ENCODE measurements at regions not wholly inside any gene's neighbourhood (a gene's known extent, or its start where the extent isn't known, plus 50 kb on each side); places are given as distances from the start of the nearest gene placed in this dataset.

DNA sequence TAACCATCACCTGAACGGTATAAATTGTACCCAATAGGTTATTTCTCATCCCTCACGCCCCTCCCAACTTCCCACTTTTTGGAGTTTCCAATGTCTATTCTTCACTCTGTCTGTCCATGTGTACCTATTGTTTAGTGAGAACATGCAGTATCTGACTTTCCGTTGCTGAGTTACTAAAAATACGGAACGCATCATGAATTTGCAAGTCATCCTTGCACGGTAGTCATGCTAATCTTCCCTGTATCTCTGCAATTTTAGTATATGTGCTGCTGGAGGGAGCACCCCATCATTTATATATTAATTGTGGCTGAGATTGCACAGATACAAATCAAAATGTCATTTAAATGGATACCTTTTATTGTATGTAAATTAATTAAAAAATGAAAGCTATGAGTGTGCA is 75.7 kb upstream of the SFMBT2 start:
- H3K36me3 ChIP-seq (ENCODE audit: insufficient read depth, low read length) = no peaks in the 10 kb centered on the region
- H3K4me3 ChIP-seq (ENCODE audit: low read depth in 1 of 2, low read length in 2 of 2) = no peak overlapping the region
- no peaks in the 10 kb centered on the region for H3K4me1 ChIP-seq (ENCODE audit: insufficient read depth, low read length)
- no peaks in the 10 kb centered on the region for H3K9me3 ChIP-seq (ENCODE audit: low read length)
- H3K27ac ChIP-seq (ENCODE audit: low read depth, low read length) = no peak overlapping the region
- H3K27me3 ChIP-seq (ENCODE audit: control insufficient read depth in 1 of 2, insufficient read depth in 2 of 2, low read length in 2 of 2) = no peaks in the 10 kb centered on the region
- no peak overlapping the region for H3K9ac ChIP-seq (ENCODE audit: low read length)

DNA sequence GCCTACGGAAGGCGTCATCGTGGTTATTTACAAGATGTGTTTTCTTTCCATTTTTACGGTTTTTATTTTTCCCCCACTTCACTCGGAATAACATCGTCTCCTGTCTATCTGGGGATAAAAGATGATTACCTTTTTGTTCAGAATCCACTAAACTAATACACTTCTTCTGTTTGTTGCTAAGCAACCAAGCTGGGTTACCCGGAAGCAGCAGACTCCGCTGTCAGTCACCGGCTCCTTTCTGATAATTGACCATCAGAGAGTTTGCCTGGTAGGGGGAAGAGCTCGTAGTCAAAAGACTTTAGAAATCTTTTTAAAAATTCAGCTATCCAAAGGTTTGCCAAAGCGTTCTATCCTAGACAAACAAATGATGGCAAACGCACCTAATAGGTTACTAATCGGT is 75.0 kb upstream of the SFMBT2 start:
- Histone ChIP-seq H3K36me3 (ENCODE audit: insufficient read depth, low read length) (no peaks in the 10 kb centered on the region), H3K9ac (ENCODE audit: low read length) (no peak overlapping the region)

DNA sequence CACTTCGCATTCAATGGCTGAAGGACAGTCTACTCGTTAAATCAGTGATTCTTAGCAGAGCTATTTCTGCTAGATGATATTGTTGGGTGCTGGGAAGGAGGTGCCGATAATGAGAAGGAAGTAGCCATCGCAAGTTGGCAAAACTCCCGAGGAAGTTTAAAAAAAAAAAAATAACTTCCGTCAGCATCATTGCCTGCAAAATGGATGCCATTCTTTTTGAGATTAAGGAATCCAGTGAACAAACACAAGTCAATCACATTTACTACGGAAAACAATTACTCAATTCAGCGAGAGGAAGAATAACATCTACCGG is 74.4 kb upstream of the SFMBT2 start:
- Histone ChIP-seq H3K9ac (ENCODE audit: low read length) (no peak overlapping the region), H3K4me3 (ENCODE audit: low read depth in 1 of 2, low read length in 2 of 2) (no peak overlapping the region)

More for the DNA sequence above, 75.0 kb upstream of the SFMBT2 start:
- H3K9me3 ChIP-seq (ENCODE audit: low read length) = no peaks in the 10 kb centered on the region
- H3K27ac ChIP-seq (ENCODE audit: low read depth, low read length) = no peak overlapping the region
- no peaks in the 10 kb centered on the region for H3K27me3 ChIP-seq (ENCODE audit: control insufficient read depth in 1 of 2, insufficient read depth in 2 of 2, low read length in 2 of 2)
- no peaks in the 10 kb centered on the region for H3K4me1 ChIP-seq (ENCODE audit: insufficient read depth, low read length)
- H3K4me3 ChIP-seq (ENCODE audit: low read depth in 1 of 2, low read length in 2 of 2) = no peak overlapping the region

DNA sequence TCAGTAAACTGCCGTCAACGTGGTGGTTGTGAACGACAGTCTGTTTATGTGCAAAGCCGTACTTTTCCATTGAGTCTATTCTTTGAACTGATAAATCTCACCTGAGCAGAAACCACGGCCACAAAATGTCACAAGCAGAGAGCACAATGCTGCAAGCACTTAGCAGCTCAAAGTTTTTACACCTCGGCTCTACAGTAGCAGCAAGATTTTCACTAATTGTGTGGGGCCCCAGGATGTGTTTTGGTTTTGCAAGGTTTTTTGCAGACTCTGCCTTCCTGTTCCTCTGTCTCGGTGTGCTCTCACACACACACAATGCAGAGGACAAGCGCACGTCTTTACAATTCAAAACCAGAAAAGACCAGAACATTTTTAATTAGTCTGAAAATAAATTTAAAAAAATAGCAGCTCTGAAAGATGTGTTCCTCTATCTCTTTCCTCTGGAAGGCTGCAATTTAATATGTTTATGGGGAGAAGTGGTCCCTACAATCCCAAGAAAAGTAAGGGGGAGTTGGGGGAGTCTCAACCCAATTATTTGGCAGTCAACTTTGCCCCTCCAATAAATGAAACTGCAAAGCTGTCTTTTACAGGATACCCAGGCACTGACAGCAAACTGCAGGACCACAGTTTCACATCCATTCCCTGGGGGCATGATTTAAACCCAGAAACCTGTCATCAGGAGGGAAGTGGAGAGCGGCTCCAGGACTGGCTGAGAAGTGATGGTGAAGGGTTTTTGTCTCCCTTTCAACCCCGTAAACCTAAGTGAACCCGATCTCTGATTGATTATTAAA is 73.8 kb upstream of the SFMBT2 start:
- Histone ChIP-seq H3K36me3 (ENCODE audit: insufficient read depth, low read length) (no peaks in the 10 kb centered on the region), H3K9me3 (ENCODE audit: low read length) (no peaks in the 10 kb centered on the region), H3K27me3 (ENCODE audit: control insufficient read depth in 1 of 2, insufficient read depth in 2 of 2, low read length in 2 of 2) (no peaks in the 10 kb centered on the region), H3K9ac (ENCODE audit: low read length) (no peak overlapping the region), H3K27ac (ENCODE audit: low read depth, low read length) (no peak overlapping the region), H3K4me3 (ENCODE audit: low read depth in 1 of 2, low read length in 2 of 2) (no peak overlapping the region), H3K4me1 (ENCODE audit: insufficient read depth, low read length) (no peaks in the 10 kb centered on the region)

More for the DNA sequence above, 74.4 kb upstream of the SFMBT2 start:
- Histone ChIP-seq H3K27ac (ENCODE audit: low read depth, low read length) (no peak overlapping the region), H3K4me1 (ENCODE audit: insufficient read depth, low read length) (no peaks in the 10 kb centered on the region), H3K27me3 (ENCODE audit: control insufficient read depth in 1 of 2, insufficient read depth in 2 of 2, low read length in 2 of 2) (no peaks in the 10 kb centered on the region), H3K36me3 (ENCODE audit: insufficient read depth, low read length) (no peaks in the 10 kb centered on the region), H3K9me3 (ENCODE audit: low read length) (no peaks in the 10 kb centered on the region)

DNA sequence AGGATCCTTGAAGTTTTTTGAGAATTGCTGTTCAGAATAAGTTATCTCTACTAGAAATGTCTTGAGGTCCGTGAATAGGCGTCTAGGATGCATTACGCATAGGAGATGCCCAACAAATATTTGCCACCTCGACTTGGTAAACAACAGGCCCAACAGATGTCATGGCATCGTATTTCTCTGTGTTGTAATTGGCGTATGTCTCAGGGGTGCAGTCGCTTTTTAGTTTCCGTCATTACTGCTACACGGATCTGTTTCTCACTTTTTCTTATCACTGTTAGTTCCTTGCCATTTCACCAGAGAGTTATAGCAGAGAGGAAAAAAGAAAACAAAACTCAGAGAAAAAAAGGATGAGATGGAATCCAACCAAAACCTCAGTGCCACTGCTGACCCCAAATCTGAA is 73.0 kb upstream of the SFMBT2 start:
- Histone ChIP-seq H3K27me3 (ENCODE audit: control insufficient read depth in 1 of 2, insufficient read depth in 2 of 2, low read length in 2 of 2) (no peaks in the 10 kb centered on the region), H3K9ac (ENCODE audit: low read length) (no peak overlapping the region), H3K36me3 (ENCODE audit: insufficient read depth, low read length) (no peaks in the 10 kb centered on the region), H3K9me3 (ENCODE audit: low read length) (no peaks in the 10 kb centered on the region), H3K4me1 (ENCODE audit: insufficient read depth, low read length) (no peaks in the 10 kb centered on the region), H3K27ac (ENCODE audit: low read depth, low read length) (no peak overlapping the region), H3K4me3 (ENCODE audit: low read depth in 1 of 2, low read length in 2 of 2) (no peak overlapping the region)

DNA sequence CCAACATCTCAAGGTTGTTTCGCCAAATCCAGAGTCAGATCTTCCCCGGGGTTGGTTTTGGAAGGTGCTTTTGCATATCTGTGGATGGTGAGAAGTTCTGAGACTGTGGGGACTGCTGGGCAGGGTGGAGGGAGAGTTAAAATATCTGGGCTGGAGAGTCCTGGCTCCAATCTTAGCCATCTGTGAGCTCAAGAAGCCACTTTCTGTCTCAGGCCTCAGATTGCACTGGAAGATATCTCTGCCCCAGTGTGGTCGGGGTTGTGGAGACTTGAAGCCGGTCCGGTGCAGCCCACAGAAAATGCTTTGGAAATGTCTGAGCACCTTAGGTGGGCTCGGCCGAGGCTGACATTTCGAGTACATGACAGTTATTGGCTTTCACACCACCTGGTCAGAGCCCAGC is 72.2 kb upstream of the SFMBT2 start:
- no peaks in the 10 kb centered on the region for H3K4me1 ChIP-seq (ENCODE audit: insufficient read depth, low read length)
- no peak overlapping the region for H3K9ac ChIP-seq (ENCODE audit: low read length)
- no peak overlapping the region for H3K27ac ChIP-seq (ENCODE audit: low read depth, low read length)

DNA sequence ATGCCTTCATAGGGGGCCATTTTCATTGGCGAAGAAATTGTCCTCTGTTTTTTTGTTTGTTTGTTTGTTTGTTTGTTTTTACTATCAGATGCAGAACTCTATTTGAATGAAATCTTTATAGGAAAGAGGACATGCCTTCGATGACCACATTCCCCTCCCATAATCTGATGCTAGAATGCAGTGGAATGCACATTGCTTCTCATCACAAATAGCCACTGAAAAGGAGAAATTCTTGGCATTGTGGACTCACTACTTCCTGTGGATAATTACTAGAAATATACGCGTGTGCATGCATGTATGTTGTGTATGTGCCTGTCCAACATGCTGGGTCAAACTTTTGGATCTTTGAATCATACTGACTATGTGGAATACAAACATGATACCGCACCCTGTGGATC is 70.5 kb upstream of the SFMBT2 start:
- Histone ChIP-seq H3K4me3 (ENCODE audit: low read depth in 1 of 2, low read length in 2 of 2) (no peak overlapping the region), H3K9ac (ENCODE audit: low read length) (no peak overlapping the region), H3K27ac (ENCODE audit: low read depth, low read length) (no peak overlapping the region), H3K27me3 (ENCODE audit: control insufficient read depth in 1 of 2, insufficient read depth in 2 of 2, low read length in 2 of 2) (no peaks in the 10 kb centered on the region), H3K9me3 (ENCODE audit: low read length) (no peaks in the 10 kb centered on the region), H3K4me1 (ENCODE audit: insufficient read depth, low read length) (no peaks in the 10 kb centered on the region), H3K36me3 (ENCODE audit: insufficient read depth, low read length) (no peaks in the 10 kb centered on the region)

More for the DNA sequence above, 72.2 kb upstream of the SFMBT2 start:
- no peak overlapping the region for H3K4me3 ChIP-seq (ENCODE audit: low read depth in 1 of 2, low read length in 2 of 2)
- H3K27me3 ChIP-seq (ENCODE audit: control insufficient read depth in 1 of 2, insufficient read depth in 2 of 2, low read length in 2 of 2) = no peaks in the 10 kb centered on the region
- no peaks in the 10 kb centered on the region for H3K36me3 ChIP-seq (ENCODE audit: insufficient read depth, low read length)
- no peaks in the 10 kb centered on the region for H3K9me3 ChIP-seq (ENCODE audit: low read length)

DNA sequence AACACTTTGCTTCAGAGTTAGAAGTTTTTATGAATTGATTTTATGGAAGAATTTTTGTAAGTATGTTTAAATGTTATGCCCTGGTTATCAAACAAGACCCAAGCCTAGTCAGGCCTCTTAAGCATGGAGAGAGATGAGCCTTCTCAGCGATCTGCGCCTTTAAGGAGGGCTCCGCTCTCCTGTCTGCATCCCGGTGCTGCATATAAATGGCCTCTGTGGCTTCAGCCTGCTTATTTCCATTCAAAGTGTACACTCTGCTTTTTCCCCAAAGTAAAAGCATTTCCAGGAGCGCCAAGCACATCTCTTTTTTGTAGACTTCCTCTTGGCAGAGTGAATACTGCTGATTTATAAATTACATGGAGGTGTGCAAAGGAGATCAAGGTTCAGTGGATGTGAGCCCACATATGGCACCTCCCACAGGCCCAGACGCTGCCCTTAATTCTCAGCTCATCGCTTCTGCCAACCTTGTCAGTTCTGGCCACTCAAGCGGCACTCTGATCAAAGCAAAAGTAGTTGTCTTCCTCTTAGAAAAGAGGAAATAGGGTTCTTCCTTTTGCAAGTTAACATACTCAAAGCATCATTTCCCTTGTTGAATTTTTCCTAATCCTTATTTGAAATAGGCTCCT is 70.0 kb upstream of the SFMBT2 start:
- no peaks in the 10 kb centered on the region for H3K4me1 ChIP-seq (ENCODE audit: insufficient read depth, low read length)
- H3K36me3 ChIP-seq (ENCODE audit: insufficient read depth, low read length) = no peaks in the 10 kb centered on the region
- H3K9ac ChIP-seq (ENCODE audit: low read length) = no peak overlapping the region
- H3K27me3 ChIP-seq (ENCODE audit: control insufficient read depth in 1 of 2, insufficient read depth in 2 of 2, low read length in 2 of 2) = no peaks in the 10 kb centered on the region
- no peak overlapping the region for H3K27ac ChIP-seq (ENCODE audit: low read depth, low read length)
- no peaks in the 10 kb centered on the region for H3K9me3 ChIP-seq (ENCODE audit: low read length)
- H3K4me3 ChIP-seq (ENCODE audit: low read depth in 1 of 2, low read length in 2 of 2) = no peak overlapping the region

DNA sequence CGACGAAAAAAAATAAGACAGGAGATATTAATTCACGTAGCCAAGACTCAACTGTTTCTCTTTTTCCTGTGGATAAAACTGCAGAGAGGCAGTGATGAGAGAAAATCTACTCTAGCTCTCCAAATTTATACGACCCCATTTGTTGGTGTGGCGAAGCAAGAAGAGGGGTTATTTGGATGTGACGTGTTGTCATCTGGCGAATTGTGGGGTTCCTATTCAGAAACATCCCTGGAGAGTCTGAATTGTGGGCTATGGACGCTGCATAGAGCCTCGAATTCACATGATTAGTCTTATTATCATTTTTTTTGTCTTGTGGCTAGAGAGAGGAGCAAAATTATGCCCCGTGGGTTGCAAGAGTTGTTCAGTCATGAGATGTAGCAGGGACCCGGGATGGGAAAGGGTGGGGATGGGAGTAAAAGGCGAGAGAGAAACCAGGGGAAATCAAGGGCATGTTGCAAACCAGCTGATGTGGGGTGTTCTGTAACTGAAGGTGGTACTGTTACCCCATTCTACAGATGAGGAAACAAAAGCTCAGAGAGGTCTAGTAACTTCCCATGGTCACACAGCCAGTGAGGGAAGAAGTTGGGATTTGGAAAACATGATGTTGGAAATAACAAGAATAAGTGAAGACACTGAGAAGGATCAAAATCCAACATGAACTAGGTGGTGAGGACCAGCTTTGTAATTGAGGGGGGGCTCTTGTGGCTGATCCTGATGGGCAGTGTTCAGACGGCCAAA is 69.2 kb upstream of the SFMBT2 start:
- H3K9me3 ChIP-seq (ENCODE audit: low read length) = no peaks in the 10 kb centered on the region
- H3K4me1 ChIP-seq (ENCODE audit: insufficient read depth, low read length) = peaks cover 5% of the 10 kb centered on the region
- no peaks in the 10 kb centered on the region for H3K27me3 ChIP-seq (ENCODE audit: control insufficient read depth in 1 of 2, insufficient read depth in 2 of 2, low read length in 2 of 2)
- H3K9ac ChIP-seq (ENCODE audit: low read length) = no peak overlapping the region
- no peak overlapping the region for H3K27ac ChIP-seq (ENCODE audit: low read depth, low read length)
- H3K4me3 ChIP-seq (ENCODE audit: low read depth in 1 of 2, low read length in 2 of 2) = no peak overlapping the region
- no peaks in the 10 kb centered on the region for H3K36me3 ChIP-seq (ENCODE audit: insufficient read depth, low read length)

DNA sequence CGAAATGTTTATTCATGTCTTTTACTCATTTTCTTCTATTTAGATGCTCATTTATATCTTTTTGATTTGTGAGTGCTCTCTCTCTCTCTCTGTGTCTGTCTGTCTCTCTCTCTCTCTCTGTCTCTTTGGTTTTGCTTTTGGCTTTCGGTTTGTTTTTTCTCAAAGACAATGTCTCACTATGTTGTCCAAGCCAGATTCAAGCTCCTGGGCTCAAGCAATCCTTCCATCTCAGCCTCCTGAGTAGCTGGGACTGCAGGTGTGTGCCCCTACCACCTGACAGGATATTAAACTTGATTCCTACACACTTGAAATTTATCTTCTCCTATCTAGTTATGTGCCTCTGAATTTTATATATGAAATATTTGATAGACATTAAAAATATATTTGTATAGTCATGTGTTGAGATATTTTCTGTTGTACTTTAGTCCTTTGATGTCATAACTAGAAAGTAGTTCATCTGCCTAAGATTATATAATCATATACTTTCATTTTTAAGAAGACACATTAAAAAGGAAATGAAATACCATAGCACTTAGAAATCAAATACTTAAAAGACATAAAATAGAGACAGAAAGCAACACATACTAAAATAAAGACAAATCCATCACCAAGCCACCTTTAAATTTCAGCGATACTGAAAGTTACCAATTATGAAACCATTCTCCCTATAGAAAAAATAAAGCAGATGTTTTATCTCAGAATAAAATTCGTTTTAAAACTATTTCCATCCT is 68.1 kb upstream of the SFMBT2 start:
- H3K36me3 ChIP-seq (ENCODE audit: insufficient read depth, low read length) = no peaks in the 10 kb centered on the region
- H3K4me3 ChIP-seq (ENCODE audit: low read depth in 1 of 2, low read length in 2 of 2) = no peak overlapping the region
- H3K4me1 ChIP-seq (ENCODE audit: insufficient read depth, low read length) = peaks cover 7% of the 10 kb centered on the region
- no peak overlapping the region for H3K27ac ChIP-seq (ENCODE audit: low read depth, low read length)
- no peaks in the 10 kb centered on the region for H3K9me3 ChIP-seq (ENCODE audit: low read length)
- H3K9ac ChIP-seq (ENCODE audit: low read length) = no peak overlapping the region
- H3K27me3 ChIP-seq (ENCODE audit: control insufficient read depth in 1 of 2, insufficient read depth in 2 of 2, low read length in 2 of 2) = no peaks in the 10 kb centered on the region

DNA sequence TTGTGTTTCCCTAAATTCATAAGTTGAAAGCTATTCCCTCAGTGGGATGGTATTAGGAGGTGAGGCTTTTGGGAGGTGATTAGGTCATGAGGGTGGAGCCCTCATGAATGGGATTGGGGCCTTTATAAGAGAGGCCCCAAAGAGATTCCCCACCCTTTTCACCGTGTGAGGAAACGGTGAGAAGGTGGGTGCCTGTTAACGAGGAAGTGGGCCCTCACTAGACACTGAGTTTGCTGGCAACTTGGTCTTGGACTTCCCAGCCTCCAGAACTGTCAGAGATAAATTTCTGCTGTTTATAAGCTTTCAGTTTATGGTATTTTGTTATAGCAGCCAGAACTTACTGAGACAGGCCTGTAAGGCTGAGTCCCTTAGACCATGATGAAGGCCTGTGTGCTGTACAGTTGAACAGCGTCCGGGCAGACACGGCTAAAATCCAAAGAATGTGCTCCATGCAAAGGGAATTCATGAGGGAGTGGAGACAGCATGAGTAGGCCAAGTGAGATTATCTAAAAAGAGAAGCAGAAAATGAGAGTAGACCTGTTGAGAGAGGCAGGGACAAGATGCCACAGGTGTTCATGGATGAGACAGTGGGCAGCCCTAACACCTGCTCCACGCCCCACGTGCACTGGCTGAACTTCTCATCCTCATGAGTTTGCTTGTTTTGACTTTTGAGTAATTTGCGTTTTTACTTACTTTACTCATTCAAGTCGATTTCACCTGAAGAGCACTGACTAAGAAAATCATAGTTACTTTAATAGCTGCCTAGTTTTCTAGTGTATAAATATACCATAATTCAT is 66.9 kb upstream of the SFMBT2 start:
- H3K27me3 ChIP-seq (ENCODE audit: control insufficient read depth in 1 of 2, insufficient read depth in 2 of 2, low read length in 2 of 2) = no peaks in the 10 kb centered on the region
- H3K4me3 ChIP-seq (ENCODE audit: low read depth in 1 of 2, low read length in 2 of 2) = no peak overlapping the region
- H3K36me3 ChIP-seq (ENCODE audit: insufficient read depth, low read length) = no peaks in the 10 kb centered on the region
- peaks cover 7% of the 10 kb centered on the region for H3K4me1 ChIP-seq (ENCODE audit: insufficient read depth, low read length)
- no peak overlapping the region for H3K27ac ChIP-seq (ENCODE audit: low read depth, low read length)
- no peak overlapping the region for H3K9ac ChIP-seq (ENCODE audit: low read length)
- no peaks in the 10 kb centered on the region for H3K9me3 ChIP-seq (ENCODE audit: low read length)
